ENCODE measurements at regions not wholly inside any gene's neighbourhood (a gene's known extent, or its start where the extent isn't known, plus 50 kb on each side); places are given as distances from the start of the nearest gene placed in this dataset.
"Not testable (repeated sequence)": the region's sequence is repeated elsewhere in the genome, so short reads cannot be mapped to it uniquely, and the experiment has no call there.

DNA sequence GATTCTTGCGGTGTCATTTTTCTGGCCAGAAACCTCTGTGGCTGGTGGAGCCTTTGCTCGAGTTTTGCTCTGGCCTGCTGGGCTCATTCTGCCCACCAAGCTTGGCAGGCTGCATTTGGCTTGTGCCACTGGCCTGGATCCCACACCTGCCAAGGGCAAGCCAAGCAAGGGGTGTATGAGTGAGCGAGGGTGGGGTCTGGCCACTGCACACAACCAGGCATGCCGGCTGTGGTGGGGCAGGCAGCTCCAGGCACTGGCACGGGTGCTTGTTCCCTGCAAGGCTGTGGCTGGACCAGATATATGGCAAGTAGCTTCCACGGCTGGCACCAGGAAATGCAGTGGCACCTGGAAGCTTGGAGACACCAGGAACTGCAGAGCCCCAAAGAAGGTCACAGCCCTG, 68.6 kb upstream of the PPP3CA start:
- Histone ChIP-seq H3K4me2 (ENCODE audit: low read length) (no peak overlapping the region), H2AK5ac (ENCODE audit: low read length) (no peak overlapping the region), H3K79me1 (ENCODE audit: low read length) (peaks cover 2% of the 10 kb centered on the region), H3K23ac (ENCODE audit: low read length) (no peak overlapping the region), H3K36me3 (ENCODE audit: control insufficient read depth in 1 of 2, insufficient read depth in 2 of 2, low read length in 2 of 2) (no peaks in the 10 kb centered on the region), H2BK12ac (ENCODE audit: low read length) (no peak overlapping the region), H3K9me3 (ENCODE audit: insufficient read depth, low read depth, low read length) (peaks cover 3% of the 10 kb centered on the region), H3K9ac (ENCODE audit: low read length) (no peak overlapping the region), H3K27ac (ENCODE audit: low read depth, low read length) (no peak overlapping the region), H3K27me3 (ENCODE audit: insufficient read depth, low read length) (no peaks in the 10 kb centered on the region), H2AFZ (ENCODE audit: insufficient read depth, low read length, poor library complexity) (no peak overlapping the region), H3K14ac (ENCODE audit: low read length) (no peak overlapping the region), H4K91ac (ENCODE audit: low read depth, low read length) (no peak overlapping the region), H3K4me3 (ENCODE audit: low read depth, low read length) (no peak overlapping the region), H3K18ac (ENCODE audit: low read length) (no peak overlapping the region), H2BK5ac (ENCODE audit: low read depth, low read length, poor library complexity) (no peak overlapping the region), H4K8ac (ENCODE audit: low read depth, low read length) (no peak overlapping the region), H3K79me2 (ENCODE audit: control insufficient read depth, insufficient read depth, low read length, poor library complexity) (no peaks in the 10 kb centered on the region), H3K4ac (ENCODE audit: low read depth, low read length) (no peak overlapping the region), H3K4me1 (ENCODE audit: control insufficient read depth in 1 of 2, insufficient read depth in 2 of 2, low read length in 2 of 2) (no peaks in the 10 kb centered on the region), H4K12ac (ENCODE audit: low read depth, low read length) (no peak overlapping the region), H2BK120ac (ENCODE audit: insufficient read depth, low read length, poor library complexity) (no peak overlapping the region)
- no peak for DNase-seq
- no CpG with 5 or more reads among the region's 6 CpGs for WGBS (ENCODE audit: extremely low coverage, insufficient coverage, insufficient read length)

DNA sequence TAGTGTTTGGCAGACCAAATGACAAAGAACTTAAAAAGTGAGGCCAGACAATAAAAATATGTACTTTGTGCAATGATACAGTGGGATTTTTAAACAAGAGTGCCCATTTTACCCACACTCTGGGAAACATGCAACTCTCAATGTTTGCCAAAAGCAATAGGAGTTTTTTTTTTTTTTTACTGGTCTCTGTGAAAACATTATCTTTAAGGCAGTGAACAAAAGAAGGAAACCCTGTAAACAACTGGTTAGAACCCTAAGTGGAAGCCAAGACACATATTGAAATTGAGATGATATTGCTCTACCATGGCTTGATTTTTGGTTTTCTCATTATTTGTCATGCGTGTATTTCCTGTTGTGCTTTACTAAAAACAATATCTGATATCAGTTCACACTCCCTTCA, 67.2 kb upstream of the PPP3CA start:
- Histone ChIP-seq H3K18ac (ENCODE audit: low read length) (no peak overlapping the region), H3K4ac (ENCODE audit: low read depth, low read length) (no peak overlapping the region), H3K23ac (ENCODE audit: low read length) (no peak overlapping the region), H2AFZ (ENCODE audit: insufficient read depth, low read length, poor library complexity) (no peak overlapping the region), H3K14ac (ENCODE audit: low read length) (no peak overlapping the region), H2AK5ac (ENCODE audit: low read length) (no peak overlapping the region), H2BK12ac (ENCODE audit: low read length) (no peak overlapping the region), H4K12ac (ENCODE audit: low read depth, low read length) (no peak overlapping the region), H3K79me2 (ENCODE audit: control insufficient read depth, insufficient read depth, low read length, poor library complexity) (no peaks in the 10 kb centered on the region), H3K9ac (ENCODE audit: low read length) (no peak overlapping the region), H3K4me2 (ENCODE audit: low read length) (no peak overlapping the region), H4K8ac (ENCODE audit: low read depth, low read length) (no peak overlapping the region), H3K4me3 (ENCODE audit: low read depth, low read length) (no peak overlapping the region), H3K4me1 (ENCODE audit: control insufficient read depth in 1 of 2, insufficient read depth in 2 of 2, low read length in 2 of 2) (no peaks in the 10 kb centered on the region), H3K79me1 (ENCODE audit: low read length) (no peaks in the 10 kb centered on the region), H3K9me3 (ENCODE audit: insufficient read depth, low read depth, low read length) (peaks cover 3% of the 10 kb centered on the region), H3K27me3 (ENCODE audit: insufficient read depth, low read length) (no peaks in the 10 kb centered on the region), H3K27ac (ENCODE audit: low read depth, low read length) (no peak overlapping the region), H4K91ac (ENCODE audit: low read depth, low read length) (no peak overlapping the region), H2BK5ac (ENCODE audit: low read depth, low read length, poor library complexity) (no peak overlapping the region), H3K36me3 (ENCODE audit: control insufficient read depth in 1 of 2, insufficient read depth in 2 of 2, low read length in 2 of 2) (no peaks in the 10 kb centered on the region), H2BK120ac (ENCODE audit: insufficient read depth, low read length, poor library complexity) (no peak overlapping the region)
- WGBS (ENCODE audit: extremely low coverage, insufficient coverage, insufficient read length), result no CpG with 5 or more reads among the region's 1 CpG
- no peak for DNase-seq

- Histone ChIP-seq H4K12ac (ENCODE audit: low read depth, low read length) (no peak overlapping the region), H2BK120ac (ENCODE audit: insufficient read depth, low read length, poor library complexity) (no peak overlapping the region), H2BK12ac (ENCODE audit: low read length) (no peak overlapping the region), H4K8ac (ENCODE audit: low read depth, low read length) (no peak overlapping the region), H3K14ac (ENCODE audit: low read length) (no peak overlapping the region), H3K4me3 (ENCODE audit: low read depth, low read length) (no peak overlapping the region), H3K18ac (ENCODE audit: low read length) (no peak overlapping the region), H3K9ac (ENCODE audit: low read length) (no peak overlapping the region), H2BK5ac (ENCODE audit: low read depth, low read length, poor library complexity) (no peak overlapping the region), H3K27ac (ENCODE audit: low read depth, low read length) (no peak overlapping the region), H3K79me2 (ENCODE audit: control insufficient read depth, insufficient read depth, low read length, poor library complexity) (no peaks in the 10 kb centered on the region), H3K36me3 (ENCODE audit: control insufficient read depth in 1 of 2, insufficient read depth in 2 of 2, low read length in 2 of 2) (no peaks in the 10 kb centered on the region), H3K27me3 (ENCODE audit: insufficient read depth, low read length) (no peaks in the 10 kb centered on the region), H2AK5ac (ENCODE audit: low read length) (no peak overlapping the region), H3K9me3 (ENCODE audit: insufficient read depth, low read depth, low read length) (peaks cover 2% of the 10 kb centered on the region), H3K79me1 (ENCODE audit: low read length) (no peaks in the 10 kb centered on the region), H3K4me1 (ENCODE audit: control insufficient read depth in 1 of 2, insufficient read depth in 2 of 2, low read length in 2 of 2) (no peaks in the 10 kb centered on the region), H4K91ac (ENCODE audit: low read depth, low read length) (no peak overlapping the region), H3K23ac (ENCODE audit: low read length) (no peak overlapping the region), H3K4me2 (ENCODE audit: low read length) (no peak overlapping the region), H3K4ac (ENCODE audit: low read depth, low read length) (no peak overlapping the region), H2AFZ (ENCODE audit: insufficient read depth, low read length, poor library complexity) (no peak overlapping the region)
- DNase-seq, result no peak
- no CpG with 5 or more reads among the region's 2 CpGs for WGBS (ENCODE audit: extremely low coverage, insufficient coverage, insufficient read length)
These were observed 64.6 kb upstream of the PPP3CA start for GRCh38 chr4:101411926-101412325.

DNA sequence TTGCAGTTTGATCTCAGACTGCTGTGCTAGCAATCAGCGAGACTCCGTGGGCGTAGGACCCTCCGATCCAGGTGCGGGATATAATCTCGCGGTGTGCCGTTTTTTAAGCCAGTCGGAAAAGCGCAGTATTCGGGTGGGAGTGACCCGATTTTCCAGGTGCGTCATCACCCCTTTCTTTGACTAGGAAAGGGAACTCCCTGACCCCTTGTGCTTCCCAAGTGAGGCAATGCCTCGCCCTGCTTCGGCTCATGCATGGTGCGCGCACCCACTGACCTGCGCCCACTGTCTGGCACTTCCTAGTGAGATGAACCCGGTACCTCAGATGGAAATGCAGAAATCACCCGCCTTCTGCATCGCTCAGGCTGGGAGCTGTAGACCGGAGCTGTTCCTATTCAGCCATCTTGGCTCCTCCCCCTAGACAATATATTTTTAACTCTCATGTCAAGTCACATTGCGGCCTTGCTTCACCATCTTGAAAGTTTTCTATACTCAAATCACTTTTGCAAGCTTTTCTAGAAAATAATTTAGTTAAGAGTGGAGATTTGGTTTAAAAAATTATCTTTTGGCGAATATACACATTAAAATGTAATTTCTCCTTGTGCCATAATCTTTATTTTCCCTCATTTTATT, 64.1 kb upstream of the PPP3CA start:
- not testable (repeated sequence) for H4K91ac ChIP-seq (ENCODE audit: low read depth, low read length); H2AK5ac ChIP-seq (ENCODE audit: low read length); H3K23ac ChIP-seq (ENCODE audit: low read length); H3K4me3 ChIP-seq (ENCODE audit: low read depth, low read length); H3K36me3 ChIP-seq (ENCODE audit: control insufficient read depth in 1 of 2, insufficient read depth in 2 of 2, low read length in 2 of 2); H2BK5ac ChIP-seq (ENCODE audit: low read depth, low read length, poor library complexity); H2BK120ac ChIP-seq (ENCODE audit: insufficient read depth, low read length, poor library complexity); H3K79me2 ChIP-seq (ENCODE audit: control insufficient read depth, insufficient read depth, low read length, poor library complexity); H3K14ac ChIP-seq (ENCODE audit: low read length); H3K27me3 ChIP-seq (ENCODE audit: insufficient read depth, low read length); H4K8ac ChIP-seq (ENCODE audit: low read depth, low read length); H3K18ac ChIP-seq (ENCODE audit: low read length); H3K4ac ChIP-seq (ENCODE audit: low read depth, low read length); H3K79me1 ChIP-seq (ENCODE audit: low read length); H3K4me2 ChIP-seq (ENCODE audit: low read length); H4K12ac ChIP-seq (ENCODE audit: low read depth, low read length); H2AFZ ChIP-seq (ENCODE audit: insufficient read depth, low read length, poor library complexity); H3K27ac ChIP-seq (ENCODE audit: low read depth, low read length); H3K4me1 ChIP-seq (ENCODE audit: control insufficient read depth in 1 of 2, insufficient read depth in 2 of 2, low read length in 2 of 2); H3K9me3 ChIP-seq (ENCODE audit: insufficient read depth, low read depth, low read length); H2BK12ac ChIP-seq (ENCODE audit: low read length); H3K9ac ChIP-seq (ENCODE audit: low read length)
- DNase-seq, result peak in 1 of 2 donors; percentile 26
- no CpG with 5 or more reads among the region's 24 CpGs for WGBS (ENCODE audit: extremely low coverage, insufficient coverage, insufficient read length)
